A204.1 (cell line): ENCODE measurements at regions not wholly inside any gene's neighbourhood (a gene's known extent, or its start where the extent isn't known, plus 50 kb on each side); places are given as distances from the start of the nearest gene placed in this dataset.
"Not testable (repeated sequence)": the region's sequence is repeated elsewhere in the genome, so short reads cannot be mapped to it uniquely, and the experiment has no call there.

Experiments used
- FAIRE-seq: peaks from 2 replicates; lab custom pipeline; 2012; peaks lifted over from hg19 to GRCh38; lab: Jason Lieb, UNC

- not testable (repeated sequence) for FAIRE-seq
These were observed 1906.1 kb downstream of the MAT2B start for GRCh38 chr5:165411532-165411931.

GRCh38 chr5:165420493-165420892, 1915.1 kb downstream of the MAT2B start:
- FAIRE-seq = no peak

GRCh38 chr5:165423697-165424299, 1918.4 kb downstream of the MAT2B start:
- FAIRE-seq = no peak

- FAIRE-seq = no peak
These were observed 1920.2 kb downstream of the MAT2B start for GRCh38 chr5:165425594-165425993.

- FAIRE-seq = no peak
These were observed 1943.3 kb downstream of the MAT2B start for GRCh38 chr5:165448753-165449152.

- FAIRE-seq = peak; percentile 44
These were observed 1952.6 kb downstream of the MAT2B start for GRCh38 chr5:165457859-165458481.

GRCh38 chr5:165459232-165459631, 1953.8 kb downstream of the MAT2B start:
- FAIRE-seq = no peak

GRCh38 chr5:165460911-165461310, 1955.5 kb downstream of the MAT2B start:
- no peak for FAIRE-seq

- no peak for FAIRE-seq
These were observed 1972.1 kb downstream of the MAT2B start for GRCh38 chr5:165477546-165477945.

GRCh38 chr5:165495829-165496380, 1990.5 kb downstream of the MAT2B start:
- FAIRE-seq = no peak

GRCh38 chr5:165497707-165498106, 1992.3 kb downstream of the MAT2B start:
- peak; percentile 40 for FAIRE-seq

GRCh38 chr5:165502893-165503691, 1997.7 kb downstream of the MAT2B start:
- FAIRE-seq = no peak

- FAIRE-seq = no peak
These were observed 1999.3 kb downstream of the MAT2B start for GRCh38 chr5:165504674-165505073.

- no peak for FAIRE-seq
These were observed 2002.9 kb downstream of the MAT2B start for GRCh38 chr5:165508286-165508685.

- no peak for FAIRE-seq
These were observed 2003.4 kb downstream of the MAT2B start for GRCh38 chr5:165508861-165509260.

GRCh38 chr5:165521816-165522610, 2016.6 kb downstream of the MAT2B start:
- FAIRE-seq = no peak

- FAIRE-seq = no peak
These were observed 2019.9 kb downstream of the MAT2B start for GRCh38 chr5:165525271-165525670.

- no peak for FAIRE-seq
These were observed 2020.9 kb downstream of the MAT2B start for GRCh38 chr5:165526357-165526756.

GRCh38 chr5:165527577-165527976, 2022.2 kb downstream of the MAT2B start:
- FAIRE-seq = no peak

- FAIRE-seq = no peak
These were observed 2032.6 kb downstream of the MAT2B start for GRCh38 chr5:165538065-165538464.

- no peak for FAIRE-seq
These were observed 2054.2 kb downstream of the MAT2B start for GRCh38 chr5:165559645-165560044.

- no peak for FAIRE-seq
These were observed 2055.2 kb downstream of the MAT2B start for GRCh38 chr5:165560648-165561047.
